HG03565 (cell line): ENCODE measurements at regions not wholly inside any gene's neighbourhood (a gene's known extent, or its start where the extent isn't known, plus 50 kb on each side); places are given as distances from the start of the nearest gene placed in this dataset.
"Not testable (repeated sequence)": the region's sequence is repeated elsewhere in the genome, so short reads cannot be mapped to it uniquely, and the experiment has no call there.

Experiments used
- ATAC-seq: cut with Tn5 transposase; IDR thresholded peaks from one replicate; pipeline ENCODE4 v1.9.1; 2021; ENCODE audit warnings: mild to moderate bottlenecking, moderate library complexity; ENCODE audit not compliant: unreplicated experiment

DNA sequence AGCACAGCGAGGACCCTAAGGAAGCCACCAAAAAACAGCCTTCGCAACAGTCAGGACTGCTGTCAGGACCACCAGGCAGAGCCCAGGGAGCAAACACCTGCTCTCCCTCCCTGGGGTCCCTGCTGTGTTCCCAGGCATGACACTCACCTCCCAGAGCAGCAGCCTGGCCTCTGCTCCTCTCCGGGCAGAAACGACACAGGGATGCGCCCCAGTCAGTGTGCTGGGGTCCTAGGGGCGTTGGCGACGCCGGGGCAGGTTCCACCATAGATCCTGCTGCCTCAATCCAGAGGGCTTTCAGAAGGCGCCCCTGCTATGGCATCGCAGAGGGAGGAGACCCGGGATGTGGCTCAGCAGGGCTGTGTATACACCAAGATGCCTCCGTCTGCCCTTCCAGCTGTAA lies 169.7 kb upstream of the FOXD4L5 start:
- not testable (repeated sequence) for ATAC-seq

DNA sequence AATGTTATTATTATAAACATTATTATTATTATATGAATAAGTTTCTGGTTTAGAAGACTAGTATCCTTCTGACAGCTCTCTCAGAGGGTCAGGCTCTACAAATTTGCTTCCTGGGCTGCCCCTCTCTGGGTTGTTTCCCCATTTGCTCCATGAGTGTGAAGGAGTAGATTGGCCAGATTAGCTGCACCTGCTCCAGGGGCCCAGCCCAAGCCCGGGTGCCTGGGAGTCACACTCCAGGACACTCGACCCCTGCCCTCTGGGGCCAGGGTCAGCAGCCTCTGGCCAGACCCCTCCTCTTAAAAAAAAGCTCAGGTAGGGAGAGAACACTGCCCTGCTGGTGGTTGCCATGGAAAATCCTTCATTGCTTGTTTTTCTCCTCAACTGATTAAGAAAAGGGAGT lies 169.0 kb upstream of the FOXD4L5 start:
- ATAC-seq, result not testable (repeated sequence)

DNA sequence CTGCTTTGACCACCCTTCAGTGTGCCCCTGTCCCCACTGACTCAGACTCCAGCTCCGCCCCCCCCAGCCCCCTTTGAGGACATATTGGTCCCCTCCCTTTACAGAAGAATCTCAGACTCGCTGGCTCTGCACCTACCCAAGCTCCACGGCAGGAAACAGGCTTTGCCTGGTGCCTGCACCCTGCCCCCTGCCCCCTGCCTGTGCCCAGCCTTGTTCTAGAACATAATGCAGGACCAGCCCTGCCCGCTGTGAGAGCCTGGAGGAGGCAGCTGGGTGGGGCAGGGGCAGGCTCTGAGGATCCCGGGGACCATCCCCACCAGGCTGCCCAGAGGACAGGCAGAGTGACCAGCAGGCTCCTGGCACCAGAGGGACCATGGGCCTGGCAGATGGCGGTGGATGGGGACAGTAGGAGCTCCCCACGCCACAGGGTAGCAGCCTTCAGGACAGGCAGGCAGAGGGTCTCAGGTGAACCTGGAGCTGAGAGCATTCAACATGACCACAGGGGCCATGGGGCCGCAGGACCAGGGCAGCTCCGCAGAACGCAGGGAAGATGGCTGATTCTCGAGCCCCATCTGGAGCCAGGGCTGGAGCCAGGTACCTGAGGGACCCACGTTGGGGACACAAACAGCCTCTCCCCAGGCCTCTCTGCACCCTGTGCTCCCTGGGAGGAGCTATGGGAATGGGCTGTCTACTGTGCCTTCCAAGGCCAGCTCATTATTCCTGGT lies 165.0 kb upstream of the FOXD4L5 start:
- not testable (repeated sequence) for ATAC-seq

DNA sequence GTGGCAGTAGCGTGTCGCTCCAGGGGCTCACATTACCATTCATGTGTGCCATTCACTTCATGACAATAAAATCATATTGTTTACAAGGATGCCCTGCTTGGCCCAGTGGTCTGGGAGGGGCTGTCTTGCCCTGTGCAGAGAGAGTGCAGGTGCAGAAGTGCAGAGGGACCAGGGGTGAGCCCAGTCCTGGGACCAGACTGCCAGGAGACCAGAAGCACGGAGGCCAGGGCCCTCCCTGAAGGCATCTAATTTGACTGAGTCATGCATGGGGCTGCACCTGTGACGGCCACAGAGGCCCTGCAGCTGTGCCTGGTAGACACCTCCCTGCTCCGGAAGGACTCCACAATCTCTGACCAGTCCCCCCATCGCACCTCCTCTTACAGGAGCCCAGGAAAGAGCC lies 164.4 kb upstream of the FOXD4L5 start:
- no peak for ATAC-seq

DNA sequence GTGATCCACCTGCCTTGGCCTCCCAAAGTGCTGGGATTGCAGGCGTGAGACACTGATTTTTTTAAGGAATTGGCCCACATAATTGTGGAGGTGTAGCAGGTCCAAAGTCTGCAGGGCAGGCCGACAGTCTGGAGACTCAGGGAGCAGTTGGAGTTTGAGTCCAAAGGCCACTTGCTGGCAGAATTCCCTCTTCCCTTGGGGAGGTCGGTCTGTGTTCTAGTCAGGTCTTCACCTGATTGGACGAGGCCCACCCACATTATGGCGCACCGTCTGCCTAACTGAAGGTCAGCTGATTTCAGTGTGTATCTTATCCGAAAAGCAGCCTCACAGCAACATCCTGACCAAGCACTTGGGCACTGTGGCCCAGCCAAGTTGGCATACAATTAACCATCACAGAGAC lies 162.1 kb upstream of the FOXD4L5 start:
- not testable (repeated sequence) for ATAC-seq

DNA sequence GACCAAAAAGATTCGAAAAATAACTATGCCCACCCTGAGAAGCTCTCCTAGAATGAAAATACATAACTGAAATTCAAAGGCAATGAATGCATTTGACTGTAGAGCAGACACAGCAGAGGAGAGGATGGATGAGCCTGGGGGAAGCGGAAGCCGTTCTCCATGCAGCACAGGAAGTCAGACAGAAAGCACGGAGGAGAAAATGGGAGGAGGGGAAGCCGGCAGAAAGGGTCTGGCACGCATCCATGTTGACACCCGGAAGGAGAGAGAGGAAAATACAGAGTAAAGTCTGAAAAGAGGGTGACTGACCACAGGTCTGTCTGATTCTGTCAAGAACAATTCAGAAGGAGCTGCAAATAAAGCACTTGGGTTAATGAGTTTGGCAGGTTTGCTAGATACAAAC lies 161.0 kb upstream of the FOXD4L5 start:
- ATAC-seq, result not testable (repeated sequence)

DNA sequence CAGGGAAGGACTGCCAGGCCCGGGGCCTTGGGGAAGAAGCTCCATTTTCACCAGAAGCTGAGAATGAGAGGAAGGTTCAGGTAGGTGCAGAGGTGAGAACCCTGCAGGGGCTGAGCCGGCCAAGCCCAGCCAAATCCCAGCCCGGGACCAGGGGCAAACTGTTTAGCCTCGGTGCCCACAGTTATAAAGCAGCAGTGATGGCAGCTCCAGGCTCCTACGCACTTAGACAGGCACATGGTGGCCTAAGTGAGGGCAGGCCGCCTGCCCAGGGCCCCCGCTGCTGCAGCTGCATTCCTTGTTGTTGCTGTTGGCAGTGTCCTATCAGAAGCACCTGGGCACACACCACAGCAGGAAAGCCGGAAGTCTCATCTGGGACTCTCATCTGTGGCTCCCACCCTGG lies 159.9 kb upstream of the FOXD4L5 start:
- ATAC-seq, result no peak

DNA sequence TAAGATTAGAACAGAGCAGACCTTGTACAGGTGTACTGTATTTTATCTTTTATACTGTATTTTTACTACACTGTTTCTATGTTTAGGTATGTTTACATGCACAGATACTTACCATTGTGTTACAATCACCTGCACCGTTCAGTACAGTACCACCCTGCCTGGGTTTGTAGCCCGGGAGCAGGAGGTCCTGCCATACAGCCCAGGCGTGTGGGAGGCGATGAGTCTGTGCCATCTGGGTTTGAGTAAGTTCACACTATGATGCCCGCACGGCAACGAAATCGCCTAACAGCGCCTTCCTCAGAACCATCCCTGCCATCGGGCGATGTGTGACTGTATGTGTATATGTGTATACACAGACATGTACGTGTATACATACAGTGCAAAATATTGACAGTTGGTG lies 157.1 kb upstream of the FOXD4L5 start:
- not testable (repeated sequence) for ATAC-seq

DNA sequence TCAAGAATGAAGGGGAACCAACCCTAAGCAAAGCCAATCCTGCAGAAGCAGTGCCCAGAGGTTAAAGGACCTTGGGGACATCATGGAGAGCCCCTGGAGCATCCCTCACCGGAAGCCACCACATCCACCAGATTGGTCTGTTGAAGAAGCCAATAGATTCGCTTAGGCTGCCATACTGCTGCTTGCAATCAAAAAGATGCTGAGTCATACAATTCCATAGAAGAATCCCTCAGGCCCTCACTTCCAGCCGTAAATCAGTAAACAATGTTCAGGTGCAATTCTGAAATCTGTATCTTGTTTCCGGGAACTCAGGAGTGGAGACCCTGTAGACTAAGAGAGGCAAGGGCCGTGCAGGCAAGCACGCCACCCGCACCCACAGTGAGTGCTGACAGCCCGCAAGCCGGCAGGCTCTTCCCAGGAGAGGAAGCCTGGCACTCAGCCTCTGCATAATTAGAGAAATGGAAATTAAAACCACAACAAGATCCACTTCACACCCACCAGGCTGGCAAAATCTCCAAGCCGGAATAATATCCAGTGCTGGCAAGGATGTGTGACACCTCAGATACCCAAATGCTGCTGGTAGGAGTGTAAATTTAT lies 156.4 kb upstream of the FOXD4L5 start:
- not testable (repeated sequence) for ATAC-seq

DNA sequence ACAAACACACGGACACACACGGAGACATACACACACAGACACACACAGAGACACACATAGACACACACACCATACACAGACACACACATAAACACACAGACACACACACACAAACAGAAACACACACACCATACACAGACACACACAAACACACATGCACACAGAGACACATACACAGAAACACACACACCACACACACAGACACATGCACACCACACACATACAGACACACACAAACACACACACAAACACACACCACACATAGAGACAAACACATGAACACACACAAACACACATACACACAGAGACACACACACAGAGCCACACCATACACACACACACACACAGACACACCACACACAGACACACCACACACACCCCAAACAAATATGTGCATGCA lies 152.7 kb upstream of the FOXD4L5 start:
- no peak for ATAC-seq

DNA sequence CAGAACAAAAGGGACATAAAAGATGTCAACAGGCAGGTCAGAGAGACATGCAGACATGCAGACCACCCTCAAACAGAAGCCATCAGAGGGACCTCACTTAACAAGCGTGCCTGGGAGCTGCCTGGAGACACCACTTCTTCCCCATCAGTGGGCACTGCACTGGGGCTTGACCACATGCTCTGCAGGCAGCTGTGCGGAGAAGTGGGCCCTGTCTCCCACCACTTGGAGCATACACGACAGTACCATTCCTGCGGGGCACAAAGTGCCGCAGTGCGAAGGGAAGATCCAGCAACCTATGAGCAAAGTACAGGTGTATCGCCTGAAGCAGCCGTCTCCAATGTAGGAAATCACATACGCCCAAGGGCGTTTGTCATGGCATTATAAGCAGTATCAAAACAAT lies 150.5 kb upstream of the FOXD4L5 start:
- no peak for ATAC-seq

DNA sequence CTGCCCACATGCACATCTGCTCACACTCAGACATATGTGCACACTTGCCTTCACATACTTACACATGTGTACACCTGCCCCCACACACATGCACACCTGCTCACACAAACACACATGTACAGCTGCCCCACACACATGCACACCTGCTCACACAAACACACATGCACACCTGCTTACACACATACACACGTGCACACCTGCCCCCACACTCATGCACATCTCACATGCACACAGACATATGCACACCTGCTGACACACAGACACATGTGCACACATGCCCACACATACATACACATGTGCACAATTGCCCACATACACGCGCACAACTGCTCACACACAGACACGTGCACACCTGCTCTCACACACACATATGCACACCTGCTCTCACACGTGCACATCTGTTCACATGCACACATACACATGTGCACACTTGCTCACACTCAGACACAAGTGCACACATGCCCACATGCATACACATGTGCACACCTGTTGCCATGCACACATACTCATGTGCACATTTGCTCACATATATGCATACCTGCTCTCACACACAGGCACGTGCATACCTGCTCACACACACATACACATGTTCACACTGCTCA lies 147.8 kb upstream of the FOXD4L5 start:
- no peak for ATAC-seq

DNA sequence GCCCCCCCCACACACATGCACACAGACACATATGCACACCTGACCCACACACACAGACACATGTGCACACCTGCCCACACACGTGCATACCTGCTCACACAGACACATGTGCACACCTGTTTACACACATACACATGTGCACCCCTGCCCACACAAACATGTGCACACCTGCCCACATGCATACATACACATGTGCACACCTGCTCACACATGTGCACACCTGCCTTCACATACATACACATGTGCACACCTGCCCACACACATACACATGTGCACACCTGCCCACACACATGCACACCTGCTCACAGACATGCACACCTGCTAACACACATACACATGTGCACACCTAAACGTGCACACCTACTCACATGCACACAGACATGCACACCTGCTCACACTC lies 147.0 kb upstream of the FOXD4L5 start:
- no peak for ATAC-seq

DNA sequence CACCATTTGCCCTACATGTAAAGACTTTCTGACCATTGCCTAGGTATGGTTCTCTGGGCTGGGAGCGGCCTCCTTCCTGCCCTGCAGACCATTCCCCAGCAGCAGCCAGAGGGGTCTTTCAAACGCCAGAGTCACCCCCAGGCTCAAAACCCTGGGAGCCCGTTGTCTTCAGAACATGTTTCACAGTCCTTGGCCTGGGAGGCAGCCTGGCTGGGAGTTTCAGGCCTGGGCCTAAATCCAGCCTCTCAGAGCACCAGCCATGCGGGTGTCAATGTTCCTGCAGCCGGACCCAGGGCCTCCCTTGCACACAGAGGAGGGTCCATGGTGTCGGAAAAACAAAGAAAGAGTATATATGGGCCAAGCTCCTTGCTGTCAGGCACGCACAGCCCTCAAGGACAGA lies 145.2 kb upstream of the FOXD4L5 start:
- no peak for ATAC-seq

DNA sequence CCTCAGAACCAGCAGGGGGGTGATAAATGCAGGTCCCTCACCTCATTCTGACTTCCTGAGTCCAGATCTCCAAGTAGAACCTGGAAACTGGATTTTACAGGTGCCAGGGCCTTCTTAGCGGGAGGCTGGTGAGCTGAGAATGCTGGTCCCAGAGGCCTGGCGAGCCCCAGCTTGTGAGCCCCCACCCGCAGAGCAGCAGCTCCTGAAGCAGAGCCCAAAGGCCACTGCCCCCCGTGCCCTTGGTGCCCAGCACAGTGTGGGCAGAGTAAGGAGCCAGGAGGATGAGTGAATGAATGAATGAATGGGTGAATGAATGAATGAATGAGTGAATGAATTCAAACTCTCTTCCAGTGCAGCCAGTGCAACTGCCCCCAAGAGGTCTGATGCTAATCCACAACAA lies 142.4 kb upstream of the FOXD4L5 start:
- not testable (repeated sequence) for ATAC-seq

DNA sequence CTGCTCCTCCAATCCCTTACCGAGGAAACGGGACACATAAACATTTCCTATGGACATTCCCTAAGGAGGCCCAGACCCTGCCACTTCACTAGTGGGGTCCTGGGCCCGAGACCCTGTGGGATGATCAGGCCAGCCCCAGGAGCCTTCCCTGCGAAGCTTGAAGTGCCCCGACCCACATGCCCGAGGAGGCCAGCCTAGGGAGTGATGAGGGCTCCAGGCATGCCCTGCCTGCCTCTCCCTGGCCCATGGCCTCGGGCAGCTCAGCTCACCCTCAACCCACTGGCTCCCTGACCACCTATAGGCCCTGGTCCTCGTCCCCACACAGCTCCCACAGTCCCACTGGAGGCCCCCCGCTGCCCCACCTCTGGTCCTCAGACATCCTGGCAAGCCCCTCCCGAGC lies 141.8 kb upstream of the FOXD4L5 start:
- not testable (repeated sequence) for ATAC-seq

DNA sequence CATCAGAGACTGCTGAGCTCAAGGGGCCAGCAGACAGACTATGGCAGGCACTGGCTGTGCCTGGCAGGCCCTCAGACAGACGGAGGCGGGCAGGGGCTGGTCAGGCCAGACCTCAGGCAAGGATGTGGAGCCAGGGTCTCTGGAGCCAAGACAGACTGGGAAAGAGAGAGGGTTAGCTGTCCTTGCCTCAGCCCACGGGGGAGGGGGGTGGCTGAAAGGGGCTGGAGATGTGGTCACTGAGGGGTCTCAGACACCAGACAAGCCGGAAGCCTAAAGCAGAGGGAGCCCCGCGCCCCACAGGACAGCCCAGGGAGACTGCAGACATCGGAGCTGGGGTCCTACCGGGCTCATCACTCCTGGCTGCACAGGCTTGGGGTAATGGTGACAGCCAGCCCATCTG lies 141.2 kb upstream of the FOXD4L5 start:
- ATAC-seq, result no peak

DNA sequence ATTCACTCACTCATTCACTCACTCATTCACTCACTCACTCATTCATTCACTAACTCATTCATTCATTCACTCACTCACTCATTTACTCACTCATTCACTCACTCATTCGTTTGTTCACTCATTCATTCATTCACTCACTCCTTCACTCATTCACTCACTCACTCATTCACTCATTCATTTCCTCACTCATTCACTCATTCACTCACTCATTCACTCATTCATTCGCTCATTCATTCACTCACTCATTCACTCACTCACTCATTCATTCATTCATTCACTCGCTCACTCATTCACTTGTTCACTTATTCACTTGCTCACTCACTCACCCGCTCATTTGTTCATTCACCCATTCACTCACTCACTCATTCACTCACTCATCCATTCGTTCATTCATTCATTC lies 140.2 kb upstream of the FOXD4L5 start:
- ATAC-seq, result not testable (repeated sequence)

DNA sequence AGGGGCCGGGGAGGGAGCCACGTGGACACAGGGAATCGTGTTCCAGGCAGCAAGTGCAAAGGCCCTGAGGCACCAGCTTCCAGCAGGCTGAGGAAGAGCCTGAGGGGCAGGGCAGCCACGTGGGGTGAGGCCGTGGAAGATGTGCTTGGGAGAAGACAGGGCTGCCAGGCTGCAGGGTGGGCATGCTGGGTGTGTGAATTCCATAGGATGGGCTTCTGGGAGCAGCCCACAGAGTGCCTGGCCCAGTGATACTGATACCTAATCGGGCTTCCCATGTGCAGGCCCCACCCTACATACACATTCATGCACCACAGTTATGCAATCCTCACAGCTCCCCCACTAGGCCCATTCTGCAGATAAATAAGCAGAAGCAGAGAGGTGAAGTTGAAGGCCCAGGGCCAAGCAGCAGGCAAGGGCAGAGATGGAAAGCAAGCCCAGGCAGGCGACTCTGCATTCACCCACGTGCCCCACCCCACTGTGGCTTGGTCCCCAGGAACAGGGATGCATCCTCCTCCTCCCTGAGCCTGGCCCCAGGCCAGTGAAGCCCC lies 139.5 kb upstream of the FOXD4L5 start:
- not testable (repeated sequence) for ATAC-seq

DNA sequence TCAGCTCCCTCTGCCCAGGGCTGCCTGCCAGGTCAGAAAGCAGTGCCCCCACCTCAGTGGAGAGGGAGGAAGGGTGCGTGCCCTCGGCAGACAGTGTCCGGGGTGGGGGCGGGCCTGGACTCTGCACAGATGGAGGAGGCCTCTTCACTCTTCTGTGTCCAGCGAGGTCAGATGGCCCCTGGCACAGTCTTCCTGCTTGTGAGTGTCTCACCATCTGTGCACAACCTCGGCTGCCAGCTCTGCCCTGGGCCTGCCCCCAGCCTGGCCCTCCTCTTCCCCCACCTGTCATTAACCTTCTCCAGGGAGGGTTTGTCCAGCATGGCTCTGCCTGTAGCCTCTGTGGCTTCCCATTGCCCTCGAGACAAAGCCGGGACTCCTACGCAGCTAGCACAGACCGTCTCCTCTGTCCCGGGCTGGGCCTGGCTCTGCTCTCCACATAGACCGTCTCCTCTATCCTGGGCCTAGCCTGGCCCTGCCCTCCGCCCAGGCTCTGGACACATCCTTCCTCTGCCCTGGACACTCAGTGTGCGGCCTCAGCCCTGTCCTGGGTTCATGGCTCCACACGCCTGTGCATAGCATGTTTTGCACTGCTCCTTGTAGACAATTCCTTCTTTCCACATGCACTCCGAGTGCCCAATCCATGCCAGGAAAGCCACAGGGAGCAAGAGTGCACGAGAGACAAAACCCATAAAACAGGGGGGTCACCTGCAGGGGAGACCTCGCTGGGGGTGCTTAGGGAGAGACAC lies 138.9 kb upstream of the FOXD4L5 start:
- not testable (repeated sequence) for ATAC-seq

DNA sequence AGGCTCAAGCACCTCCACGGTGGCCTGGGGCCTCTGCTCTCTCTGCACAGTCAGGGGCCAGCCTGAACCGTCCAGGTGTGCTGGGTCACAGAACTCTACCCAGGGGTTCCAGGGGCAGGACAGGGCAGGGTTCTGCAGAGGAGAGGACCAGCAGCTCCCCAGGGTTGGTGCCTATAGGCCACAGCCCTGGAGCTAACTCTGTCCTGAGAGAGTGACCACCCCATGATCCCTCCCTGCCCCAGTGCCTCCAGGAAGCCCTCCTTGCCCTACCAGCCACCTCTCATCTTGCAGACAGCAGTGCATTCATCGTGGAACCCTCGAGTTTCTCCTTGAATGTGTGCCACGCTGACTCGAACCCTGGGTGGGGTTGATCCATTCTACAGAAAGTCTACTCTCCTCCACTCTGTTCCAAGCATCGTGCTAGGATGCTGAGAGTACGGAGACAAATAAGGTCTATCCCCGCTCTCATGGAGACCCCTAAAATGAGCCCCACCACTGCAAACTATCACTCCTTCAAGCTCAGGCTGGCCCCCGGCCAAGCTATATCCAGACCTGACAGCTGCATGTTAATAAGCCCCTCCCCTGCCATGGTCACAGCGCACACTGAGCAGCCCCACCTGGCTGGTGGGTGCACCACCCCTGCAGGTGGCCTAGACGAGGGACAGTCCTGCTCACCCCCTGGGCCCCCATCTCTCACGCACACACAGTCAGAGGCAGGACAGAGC lies 138.1 kb upstream of the FOXD4L5 start:
- ATAC-seq, result not testable (repeated sequence)
